ENCODE measurements at regions not wholly inside any gene's neighbourhood (a gene's known extent, or its start where the extent isn't known, plus 50 kb on each side); places are given as distances from the start of the nearest gene placed in this dataset.
A peak's percentile ranks its signal among the peaks of the same experiment; 100 is the strongest.

DNA sequence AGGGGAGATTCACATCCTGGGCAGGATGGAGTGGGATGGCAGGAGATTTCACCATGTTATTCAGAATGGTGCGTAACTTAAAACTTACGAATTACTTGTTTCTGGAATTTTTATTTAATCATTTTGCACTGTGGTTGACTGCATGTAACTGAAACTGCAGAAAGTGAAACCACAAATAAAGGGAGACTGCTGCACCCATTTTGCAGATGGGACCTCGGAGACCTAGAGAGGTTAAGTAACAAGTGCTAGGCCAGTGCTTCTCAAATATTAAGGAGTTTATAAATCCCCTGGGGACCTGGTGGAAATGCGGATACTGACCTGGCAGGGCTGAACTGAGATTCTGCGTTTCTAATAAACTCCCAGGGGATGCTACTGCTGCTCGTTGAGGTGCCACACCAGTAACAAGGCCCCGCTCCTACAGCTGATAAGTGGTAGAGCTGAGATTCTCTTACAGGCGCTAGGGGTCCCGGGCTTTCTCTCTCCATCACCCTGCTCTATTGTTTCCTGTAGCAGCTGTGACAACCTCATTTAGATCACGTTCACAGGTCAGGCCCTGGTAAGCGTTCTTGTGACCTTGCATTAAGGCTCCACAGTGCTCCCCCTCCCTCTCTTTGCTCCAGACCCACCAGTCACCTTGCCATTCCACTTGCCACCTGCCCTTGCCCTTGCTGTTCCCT, 167.1 kb upstream of the CDH13 start:
- TF ChIP-seq, protein P1, sequence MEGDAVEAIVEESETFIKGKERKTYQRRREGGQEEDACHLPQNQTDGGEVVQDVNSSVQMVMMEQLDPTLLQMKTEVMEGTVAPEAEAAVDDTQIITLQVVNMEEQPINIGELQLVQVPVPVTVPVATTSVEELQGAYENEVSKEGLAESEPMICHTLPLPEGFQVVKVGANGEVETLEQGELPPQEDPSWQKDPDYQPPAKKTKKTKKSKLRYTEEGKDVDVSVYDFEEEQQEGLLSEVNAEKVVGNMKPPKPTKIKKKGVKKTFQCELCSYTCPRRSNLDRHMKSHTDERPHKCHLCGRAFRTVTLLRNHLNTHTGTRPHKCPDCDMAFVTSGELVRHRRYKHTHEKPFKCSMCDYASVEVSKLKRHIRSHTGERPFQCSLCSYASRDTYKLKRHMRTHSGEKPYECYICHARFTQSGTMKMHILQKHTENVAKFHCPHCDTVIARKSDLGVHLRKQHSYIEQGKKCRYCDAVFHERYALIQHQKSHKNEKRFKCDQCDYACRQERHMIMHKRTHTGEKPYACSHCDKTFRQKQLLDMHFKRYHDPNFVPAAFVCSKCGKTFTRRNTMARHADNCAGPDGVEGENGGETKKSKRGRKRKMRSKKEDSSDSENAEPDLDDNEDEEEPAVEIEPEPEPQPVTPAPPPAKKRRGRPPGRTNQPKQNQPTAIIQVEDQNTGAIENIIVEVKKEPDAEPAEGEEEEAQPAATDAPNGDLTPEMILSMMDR (IDR thresholded peaks at IDR 0.05): no peak
- no peaks in the 10 kb centered on the region for H3K36me3 Mint-ChIP-seq (ENCODE audit: low read depth)
- peaks cover 17% of the 10 kb centered on the region for H3K27me3 Mint-ChIP-seq (ENCODE audit: low read depth)
- H3K9me3 Mint-ChIP-seq (ENCODE audit: low read depth): no peaks in the 10 kb centered on the region
- no peak for DNase-seq (ENCODE audit: low spot score)
- H3K27ac Mint-ChIP-seq (ENCODE audit: unreplicated experiment): no peak overlapping the region
- H3K4me3 Mint-ChIP-seq (ENCODE audit: unreplicated experiment): no peak overlapping the region
- no peaks in the 10 kb centered on the region for H3K4me1 Mint-ChIP-seq (ENCODE audit: low read depth)

DNA sequence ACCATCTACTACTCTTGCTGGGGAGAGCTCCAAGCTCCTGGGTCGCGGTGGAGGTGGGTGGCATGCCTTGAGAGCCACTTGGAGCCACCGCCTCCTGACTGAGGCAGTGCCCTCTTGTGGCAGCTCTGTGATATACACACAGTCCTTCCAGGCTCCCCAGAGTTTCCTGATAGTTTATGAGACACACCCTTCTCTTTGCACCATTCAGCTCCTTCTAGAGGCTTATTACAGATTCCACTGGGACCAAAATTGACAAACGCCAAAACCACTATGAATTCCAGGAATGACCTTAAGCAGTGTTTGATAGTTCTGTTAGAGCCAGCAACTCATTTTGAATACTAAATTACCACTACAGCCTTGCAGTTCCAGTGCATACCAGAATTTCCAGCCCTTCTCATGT, 170.1 kb upstream of the CDH13 start:
- peaks cover 19% of the 10 kb centered on the region for H3K27me3 Mint-ChIP-seq (ENCODE audit: low read depth)
- H3K36me3 Mint-ChIP-seq (ENCODE audit: low read depth): no peaks in the 10 kb centered on the region
- no peak overlapping the region for H3K4me3 Mint-ChIP-seq (ENCODE audit: unreplicated experiment)
- no peaks in the 10 kb centered on the region for H3K4me1 Mint-ChIP-seq (ENCODE audit: low read depth)
- H3K9me3 Mint-ChIP-seq (ENCODE audit: low read depth): no peaks in the 10 kb centered on the region
- no peak for DNase-seq (ENCODE audit: low spot score)
- no peak overlapping the region for H3K27ac Mint-ChIP-seq (ENCODE audit: unreplicated experiment)
- TF ChIP-seq, protein P1 (IDR thresholded peaks at IDR 0.05): peak; percentile 79

DNA sequence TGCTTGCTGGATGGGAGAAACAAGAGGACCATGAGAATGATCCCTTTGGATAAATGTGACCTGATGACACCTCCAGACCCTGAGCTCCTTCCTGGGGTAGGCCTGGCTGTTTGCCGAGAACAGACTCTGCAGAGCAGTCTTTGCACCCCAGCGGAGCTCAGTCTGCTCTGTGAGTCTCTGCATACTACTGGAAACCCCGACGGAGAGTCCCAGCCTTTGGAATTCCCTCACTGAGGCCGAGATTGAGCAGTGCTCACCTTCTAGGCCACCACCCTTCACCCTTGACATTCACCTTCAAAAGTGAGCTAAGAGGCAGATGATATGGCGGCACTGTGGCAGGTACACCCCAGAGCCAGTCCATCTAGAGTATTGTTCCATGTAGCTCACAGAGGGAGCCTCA, 172.2 kb upstream of the CDH13 start:
- TF ChIP-seq, protein P1 (IDR thresholded peaks at IDR 0.05): no peak
- Mint-ChIP-seq H3K4me1 (ENCODE audit: low read depth) (no peaks in the 10 kb centered on the region), H3K36me3 (ENCODE audit: low read depth) (no peaks in the 10 kb centered on the region), H3K4me3 (ENCODE audit: unreplicated experiment) (no peak overlapping the region), H3K27ac (ENCODE audit: unreplicated experiment) (no peak overlapping the region), H3K9me3 (ENCODE audit: low read depth) (no peaks in the 10 kb centered on the region), H3K27me3 (ENCODE audit: low read depth) (peaks cover 24% of the 10 kb centered on the region)
- no peak for DNase-seq (ENCODE audit: low spot score)

DNA sequence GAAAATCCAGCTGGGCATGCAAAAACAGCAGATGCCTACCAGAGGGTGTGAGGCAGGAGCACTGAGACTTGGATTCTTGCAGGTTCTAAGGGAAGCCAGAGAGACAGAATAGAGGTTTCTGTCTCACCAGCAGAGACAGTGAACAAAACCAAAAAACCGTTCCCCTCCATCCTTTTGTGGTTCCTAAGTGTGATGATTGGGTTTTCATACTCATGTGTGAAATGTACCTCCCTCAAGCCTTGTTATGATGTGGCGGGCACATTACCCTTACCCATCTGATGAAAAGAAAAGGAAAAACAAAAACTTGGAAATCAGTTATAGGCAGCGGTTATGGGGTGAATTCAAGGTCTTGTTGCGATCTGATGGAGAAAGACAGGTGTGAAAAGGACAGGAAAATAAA, 172.6 kb upstream of the CDH13 start:
- no peak overlapping the region for H3K27ac Mint-ChIP-seq (ENCODE audit: unreplicated experiment)
- no peak for DNase-seq (ENCODE audit: low spot score)
- TF ChIP-seq, protein P1 (IDR thresholded peaks at IDR 0.05): no peak
- H3K27me3 Mint-ChIP-seq (ENCODE audit: low read depth): peaks cover 21% of the 10 kb centered on the region
- H3K4me1 Mint-ChIP-seq (ENCODE audit: low read depth): no peaks in the 10 kb centered on the region
- no peaks in the 10 kb centered on the region for H3K36me3 Mint-ChIP-seq (ENCODE audit: low read depth)
- H3K9me3 Mint-ChIP-seq (ENCODE audit: low read depth): peaks cover 2% of the 10 kb centered on the region
- no peak overlapping the region for H3K4me3 Mint-ChIP-seq (ENCODE audit: unreplicated experiment)

DNA sequence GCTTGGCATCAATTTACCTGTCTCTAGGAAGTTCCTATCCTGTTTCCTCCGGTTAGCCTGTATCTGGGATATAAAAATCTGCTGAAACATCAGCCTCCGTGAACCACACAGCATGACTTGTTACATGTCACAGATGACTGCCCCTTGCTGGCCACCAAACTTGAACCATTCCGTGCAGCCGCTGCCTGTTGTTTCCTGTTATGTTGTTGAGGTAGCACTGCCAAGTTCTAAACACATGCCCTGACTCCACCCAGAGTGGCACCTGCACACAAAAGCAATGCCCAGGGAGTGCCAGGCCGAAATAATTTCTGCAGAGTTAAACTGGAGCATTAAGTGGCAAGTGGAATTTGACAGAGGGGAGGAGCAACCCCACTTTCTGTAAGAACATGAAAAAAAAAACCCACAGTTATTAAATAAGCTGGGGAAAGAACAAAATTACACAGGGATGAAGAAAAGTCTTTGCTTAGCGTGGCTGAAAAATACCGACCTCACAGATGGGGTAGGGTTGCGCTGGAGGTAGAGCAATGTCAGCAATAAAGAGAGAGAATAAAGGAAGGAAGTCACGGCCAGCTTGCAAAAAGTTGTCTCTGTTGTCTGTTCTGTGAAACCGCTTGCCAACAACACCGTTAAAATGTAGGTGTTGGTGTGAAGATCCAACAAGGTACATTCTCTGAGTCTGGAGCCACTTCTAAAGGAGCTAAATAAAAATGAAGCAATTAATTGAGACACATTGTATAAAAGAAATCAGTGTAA, 174.6 kb upstream of the CDH13 start:
- Mint-ChIP-seq H3K27ac (ENCODE audit: unreplicated experiment) (no peak overlapping the region), H3K27me3 (ENCODE audit: low read depth) (peaks cover 14% of the 10 kb centered on the region), H3K4me3 (ENCODE audit: unreplicated experiment) (no peak overlapping the region), H3K4me1 (ENCODE audit: low read depth) (no peaks in the 10 kb centered on the region), H3K9me3 (ENCODE audit: low read depth) (peaks cover 2% of the 10 kb centered on the region), H3K36me3 (ENCODE audit: low read depth) (no peaks in the 10 kb centered on the region)
- TF ChIP-seq, protein P1 (IDR thresholded peaks at IDR 0.05): no peak
- no peak for DNase-seq (ENCODE audit: low spot score)

Measured in chondrocyte (in vitro differentiated cells).